HEK293 (cell line): ENCODE measurements at regions not wholly inside any gene's neighbourhood (a gene's known extent, or its start where the extent isn't known, plus 50 kb on each side); places are given as distances from the start of the nearest gene placed in this dataset.

Experiments
- CTCF ChIA-PET: fragments of 350-600 bp; formaldehyde crosslinking; extraction: SDS; loops from one replicate; lab custom pipeline; 2021; ENCODE audit warnings: antibody characterized with exemption; lab: Yijun Ruan, JAX
- POLR2A ChIA-PET: fragments of 300-600 bp; formaldehyde crosslinking; extraction: SDS; loops from one replicate; lab custom pipeline; 2020; ENCODE audit warnings: antibody characterized with exemption, inconsistent platforms; lab: Yijun Ruan, JAX
- H3K27ac ChIP-seq: fragments of 200-500 bp; sonication (Bioruptor generic); 2 replicates; pipeline ENCODE4 v1.5.1; 2014; ENCODE audit warnings: low read depth, low read length, control low read depth, inconsistent platforms; ENCODE audit errors: extremely low read depth
- H3K36me3 ChIP-seq, 2 experiments: fragments of 200-500 bp in 1 of 2; sonication (Bioruptor generic) in 1 of 2; 1 replicate in 1 of 2; 2 replicates in 1 of 2; pipeline ENCODE4 v1.5.1; 2014 to 2017; ENCODE audit warnings: inconsistent platforms in 2 of 2, low read length in 2 of 2; ENCODE audit not compliant: control insufficient read depth in 2 of 2, insufficient read depth in 1 of 2
- H3K4me1 ChIP-seq: fragments of 200-500 bp; sonication (Bioruptor generic); 2 replicates; pipeline ENCODE4 v1.5.1; 2014; ENCODE audit warnings: mild to moderate bottlenecking, low read length, inconsistent platforms; ENCODE audit not compliant: control insufficient read depth, insufficient read depth
- H3K4me3 ChIP-seq: 2 replicates; pipeline ENCODE4 v1.5.1; 2011; ENCODE audit warnings: low read depth, mild to moderate bottlenecking, control low read depth, low read length, moderate library complexity
- H3K9me3 ChIP-seq: fragments of 200-500 bp; sonication (Bioruptor generic); 2 replicates; pipeline ENCODE4 v1.5.1; 2014; ENCODE audit warnings: low read depth, low read length, inconsistent platforms; ENCODE audit not compliant: control insufficient read depth, insufficient read depth
- GFI1B ChIP-seq: fragments of 450-650 bp; formaldehyde crosslinking; IDR thresholded peaks from 2 replicates; pipeline ENCODE4 v1.5.1; 2016; ENCODE audit warnings: missing biosample characterization, missing genetic modification characterization
- KLF16 ChIP-seq: fragments of 450-650 bp; formaldehyde crosslinking; IDR thresholded peaks from 2 replicates; pipeline ENCODE4 v1.5.1; 2017; ENCODE audit warnings: missing biosample characterization, missing genetic modification characterization
- PRDM10 ChIP-seq: fragments of 450-650 bp; formaldehyde crosslinking; IDR thresholded peaks from 2 replicates; pipeline ENCODE4 v1.5.1; 2016; ENCODE audit warnings: missing biosample characterization, missing genetic modification characterization
- SP7 ChIP-seq: fragments of 450-650 bp; formaldehyde crosslinking; IDR thresholded peaks from 2 replicates; pipeline ENCODE4 v1.5.1; 2016; ENCODE audit warnings: missing biosample characterization, missing genetic modification characterization
- TCF7L2 ChIP-seq: IDR thresholded peaks from 2 replicates; pipeline ENCODE4 v1.6.1; 2011; ENCODE audit warnings: low read depth, mild to moderate bottlenecking, inconsistent platforms, low read length, moderate library complexity, borderline replicate concordance
- TRIM28 ChIP-seq: IDR thresholded peaks from 2 replicates; pipeline ENCODE4 v1.6.1; 2011; ENCODE audit warnings: low read length, control low read depth, borderline replicate concordance
- TSHZ1 ChIP-seq: fragments of 450-650 bp; formaldehyde crosslinking; IDR thresholded peaks from 2 replicates; pipeline ENCODE4 v1.5.1; 2016; ENCODE audit warnings: missing biosample characterization, missing genetic modification characterization, borderline replicate concordance
- ZBTB20 ChIP-seq: fragments of 450-650 bp; formaldehyde crosslinking; IDR thresholded peaks from 2 replicates; pipeline ENCODE4 v1.5.1; 2016; ENCODE audit warnings: missing biosample characterization, missing genetic modification characterization
- ZBTB44 ChIP-seq: fragments of 450-650 bp; IDR thresholded peaks from 2 replicates; pipeline ENCODE4 v1.5.1; 2018; ENCODE audit warnings: missing biosample characterization, mild to moderate bottlenecking, missing genetic modification characterization
- ZBTB48 ChIP-seq: fragments of 450-650 bp; formaldehyde crosslinking; IDR thresholded peaks from 2 replicates; pipeline ENCODE4 v1.5.1; 2016; ENCODE audit warnings: missing biosample characterization, missing genetic modification characterization
- ZBTB8A ChIP-seq: fragments of 450-650 bp; formaldehyde crosslinking; IDR thresholded peaks from 2 replicates; pipeline ENCODE4 v1.5.1; 2016; ENCODE audit warnings: missing biosample characterization, missing genetic modification characterization
- ZFHX2 ChIP-seq: fragments of 450-650 bp; formaldehyde crosslinking; conservative IDR thresholded peaks from 2 replicates; pipeline ENCODE4 v1.5.1; 2016; ENCODE audit warnings: missing biosample characterization, missing genetic modification characterization
- ZNF114 ChIP-seq: fragments of 450-650 bp; formaldehyde crosslinking; IDR thresholded peaks from 2 replicates; pipeline ENCODE4 v1.5.0; 2017; ENCODE audit warnings: missing biosample characterization, missing genetic modification characterization
- ZNF266 ChIP-seq: fragments of 450-650 bp; formaldehyde crosslinking; IDR thresholded peaks from 2 replicates; pipeline ENCODE4 v1.5.1; 2016; ENCODE audit warnings: missing biosample characterization, missing genetic modification characterization, low read depth
- ZNF274 ChIP-seq, 2 experiments: fragments of 200-500 bp in 1 of 2; fragments of 450-650 bp in 1 of 2; sonication (Bioruptor generic) in 1 of 2; formaldehyde crosslinking in 1 of 2; IDR thresholded peaks; 2 replicates each; pipeline versions ENCODE4 v1.5.1 to v1.6.1; 2014 to 2016; ENCODE audit warnings: borderline replicate concordance in 1 of 2, inconsistent platforms in 1 of 2, low read length in 1 of 2, missing biosample characterization in 1 of 2, missing genetic modification characterization in 1 of 2
- ZNF292 ChIP-seq: fragments of 450-650 bp; formaldehyde crosslinking; IDR thresholded peaks from 2 replicates; pipeline ENCODE4 v1.5.1; 2016; ENCODE audit warnings: low read depth, missing biosample characterization, missing genetic modification characterization, borderline replicate concordance
- ZNF324 ChIP-seq: fragments of 450-650 bp; formaldehyde crosslinking; IDR thresholded peaks from 2 replicates; pipeline ENCODE4 v1.5.1; 2016; ENCODE audit warnings: missing biosample characterization, missing genetic modification characterization
- ZNF391 ChIP-seq: fragments of 450-650 bp; formaldehyde crosslinking; IDR thresholded peaks from 2 replicates; pipeline ENCODE4 v1.5.1; 2016; ENCODE audit warnings: low read depth, missing biosample characterization, missing genetic modification characterization, borderline replicate concordance
- ZNF624 ChIP-seq: fragments of 450-650 bp; formaldehyde crosslinking; IDR thresholded peaks from 2 replicates; pipeline ENCODE4 v1.5.1; 2017; ENCODE audit warnings: missing biosample characterization, missing genetic modification characterization
- ZNF664 ChIP-seq: fragments of 450-650 bp; formaldehyde crosslinking; IDR thresholded peaks from 2 replicates; pipeline ENCODE4 v1.5.1; 2016; ENCODE audit warnings: missing biosample characterization, missing genetic modification characterization
- ZNF670 ChIP-seq: fragments of 450-650 bp; formaldehyde crosslinking; IDR thresholded peaks from 2 replicates; pipeline ENCODE4 v1.5.1; 2016; ENCODE audit warnings: missing biosample characterization, missing genetic modification characterization, low read depth

- Histone ChIP-seq H3K36me3 (no peaks in the 10 kb centered on the region), H3K4me1 (peaks cover 2% of the 10 kb centered on the region; the same call in 1 of the 2 replicates), H3K27ac (no peak overlapping the region), H3K4me3 (no peak overlapping the region), H3K9me3 (no peaks in the 10 kb centered on the region)
- POLR2A ChIA-PET = interaction anchor here (0.7 kb wide), 1 partner anchor 352 kb away, joined by 3 read pairs; no protein-coding TSS in a partner anchor
- CTCF ChIA-PET = no interaction called here
- TF ChIP-seq TRIM28 (peak; percentile 65; the same call in 1 of the 2 replicates), TCF7L2 (peak; percentile 93), TSHZ1 (tag by site-specific recombination) (no peak)
- TF ChIP-seq, all 188 proteins: peak for 2
These were observed 351.3 kb upstream of the KITLG start for GRCh38 chr12:88931598-88931997.

- no peak overlapping the region for H3K4me3 ChIP-seq
- CTCF ChIA-PET = interaction anchor here (0.7 kb wide), 1 partner anchor 70 kb away, joined by 3 read pairs; no protein-coding TSS in a partner anchor
- peaks cover 3% of the 10 kb centered on the region; the same call in 1 of the 2 replicates for H3K4me1 ChIP-seq
- POLR2A ChIA-PET = no interaction called here
- H3K9me3 ChIP-seq = no peaks in the 10 kb centered on the region
- no peak overlapping the region for H3K27ac ChIP-seq
- TF ChIP-seq ZNF670 (tag by site-specific recombination) = no peak
- no peak for TF ChIP-seq TCF7L2
- TF ChIP-seq ZNF391 (tag by site-specific recombination) = no peak
- TF ChIP-seq ZNF664 = no peak
- no peak for TF ChIP-seq ZBTB48
- TF ChIP-seq PRDM10 (tag by site-specific recombination) = no peak
- no peak for TF ChIP-seq SP7
- TF ChIP-seq ZBTB20 = no peak
- no peak for TF ChIP-seq ZNF624 (tag by site-specific recombination)
- TF ChIP-seq GFI1B = no peak
- TF ChIP-seq KLF16 (tag by site-specific recombination) = no peak
- TF ChIP-seq ZNF292 (tag by site-specific recombination) = no peak
- TF ChIP-seq ZBTB8A (tag by site-specific recombination) = no peak
- no peak for TF ChIP-seq ZFHX2 (tag by site-specific recombination)
- TF ChIP-seq ZNF274 (IDR thresholded peaks at IDR 0.05; ENCODE audit: low read length) = no peak
- no peak for TF ChIP-seq ZNF274 (tag by site-specific recombination; IDR thresholded peaks at IDR 0.05; ENCODE audit: borderline replicate concordance)
- no peak for TF ChIP-seq ZNF324 (tag by site-specific recombination)
- no peak for TF ChIP-seq ZNF114 (tag by site-specific recombination)
- no peak for TF ChIP-seq ZNF266 (tag by site-specific recombination)
- TF ChIP-seq ZBTB44 (tag by site-specific recombination) = no peak
- H3K36me3 ChIP-seq = no peaks in the 10 kb centered on the region
These were observed 345.2 kb upstream of the KITLG start for GRCh38 chr12:88925454-88925853.
